Retinal pigment epithelial cell (primary cell): ENCODE measurements at regions not wholly inside any gene's neighbourhood (a gene's known extent, or its start where the extent isn't known, plus 50 kb on each side); places are given as distances from the start of the nearest gene placed in this dataset.

Source experiments
- DNase-seq: peaks from one replicate; pipeline ENCODE4 v3.0.0-alpha.2; 2010; ENCODE audit warnings: low read depth
- H3K4me3 ChIP-seq: 2 replicates; pipeline ENCODE4 v1.5.1; 2011; ENCODE audit warnings: mild to moderate bottlenecking, low read length, control low read depth, moderate library complexity
- TF ChIP-seq, protein P1 (sequence below): conservative IDR thresholded peaks from 2 replicates; pipeline ENCODE4 v1.5.1; 2011; ENCODE audit warnings: low read depth, low read length, control low read depth, inconsistent platforms

DNA sequence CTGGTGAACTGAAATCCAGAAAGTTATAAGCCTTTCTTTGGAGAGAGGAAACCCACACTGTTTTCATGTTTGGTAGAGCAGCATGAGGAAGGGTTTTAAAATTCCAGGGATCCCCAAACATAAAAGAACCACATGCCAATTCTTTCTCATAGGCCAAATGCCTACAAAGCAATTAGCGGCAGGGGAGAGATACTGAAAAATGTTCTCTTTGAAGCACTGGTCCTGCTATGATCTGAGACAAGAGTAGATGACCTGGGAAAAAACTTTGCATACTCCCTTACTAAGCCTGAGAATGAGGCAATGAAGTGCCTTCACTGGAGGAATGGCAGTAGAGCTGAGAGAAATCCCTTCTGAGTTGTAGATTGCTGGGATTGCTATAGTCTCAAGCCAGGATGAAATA is 1261.7 kb downstream of the DSC3 start:
- DNase-seq, result peak; percentile 27
- H3K4me3 ChIP-seq, result no peak overlapping the region
- TF ChIP-seq, protein P1, sequence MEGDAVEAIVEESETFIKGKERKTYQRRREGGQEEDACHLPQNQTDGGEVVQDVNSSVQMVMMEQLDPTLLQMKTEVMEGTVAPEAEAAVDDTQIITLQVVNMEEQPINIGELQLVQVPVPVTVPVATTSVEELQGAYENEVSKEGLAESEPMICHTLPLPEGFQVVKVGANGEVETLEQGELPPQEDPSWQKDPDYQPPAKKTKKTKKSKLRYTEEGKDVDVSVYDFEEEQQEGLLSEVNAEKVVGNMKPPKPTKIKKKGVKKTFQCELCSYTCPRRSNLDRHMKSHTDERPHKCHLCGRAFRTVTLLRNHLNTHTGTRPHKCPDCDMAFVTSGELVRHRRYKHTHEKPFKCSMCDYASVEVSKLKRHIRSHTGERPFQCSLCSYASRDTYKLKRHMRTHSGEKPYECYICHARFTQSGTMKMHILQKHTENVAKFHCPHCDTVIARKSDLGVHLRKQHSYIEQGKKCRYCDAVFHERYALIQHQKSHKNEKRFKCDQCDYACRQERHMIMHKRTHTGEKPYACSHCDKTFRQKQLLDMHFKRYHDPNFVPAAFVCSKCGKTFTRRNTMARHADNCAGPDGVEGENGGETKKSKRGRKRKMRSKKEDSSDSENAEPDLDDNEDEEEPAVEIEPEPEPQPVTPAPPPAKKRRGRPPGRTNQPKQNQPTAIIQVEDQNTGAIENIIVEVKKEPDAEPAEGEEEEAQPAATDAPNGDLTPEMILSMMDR, result no peak

DNA sequence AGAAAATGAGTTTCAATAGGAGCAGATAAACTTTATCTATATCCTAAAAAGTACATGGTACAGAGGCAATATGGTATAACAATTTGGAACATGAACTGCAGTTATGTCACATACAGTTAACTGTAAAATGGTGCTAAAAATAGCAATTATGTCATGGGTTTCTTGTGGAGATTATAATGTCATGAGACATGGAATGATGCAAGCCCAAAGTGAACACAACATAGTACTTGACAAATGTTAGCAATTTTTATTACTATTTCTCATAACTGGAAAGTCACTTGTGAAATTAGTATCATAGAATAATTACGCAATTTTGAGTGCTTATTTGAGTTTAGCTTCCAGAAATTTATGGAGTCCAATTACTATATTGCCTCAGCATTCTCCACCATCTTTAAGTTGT is 1263.4 kb downstream of the DSC3 start:
- TF ChIP-seq, protein P1, result no peak
- H3K4me3 ChIP-seq, result no peak overlapping the region
- peak; percentile 14 for DNase-seq

DNA sequence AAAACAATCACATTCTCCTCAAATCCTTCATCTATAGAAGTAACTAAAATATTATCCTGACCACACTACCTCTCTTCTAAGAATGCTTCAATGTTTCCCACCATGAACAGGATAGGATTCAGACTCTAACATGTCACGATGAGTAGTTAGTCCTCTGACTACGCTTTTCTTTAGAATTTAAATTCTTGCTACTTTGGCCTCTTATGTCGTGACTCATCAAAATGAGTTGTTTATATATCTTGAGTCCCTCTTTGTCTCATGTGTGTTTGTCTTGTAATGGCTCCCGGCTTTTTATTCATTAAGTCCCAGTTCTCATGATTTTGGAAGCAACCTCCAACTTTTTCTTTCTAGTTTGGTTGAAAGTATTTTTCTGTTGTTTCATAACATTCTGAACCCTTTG is 1289.2 kb downstream of the DSC3 start:
- DNase-seq, result no peak
- TF ChIP-seq, protein P1, result no peak
- H3K4me3 ChIP-seq, result no peak overlapping the region

DNA sequence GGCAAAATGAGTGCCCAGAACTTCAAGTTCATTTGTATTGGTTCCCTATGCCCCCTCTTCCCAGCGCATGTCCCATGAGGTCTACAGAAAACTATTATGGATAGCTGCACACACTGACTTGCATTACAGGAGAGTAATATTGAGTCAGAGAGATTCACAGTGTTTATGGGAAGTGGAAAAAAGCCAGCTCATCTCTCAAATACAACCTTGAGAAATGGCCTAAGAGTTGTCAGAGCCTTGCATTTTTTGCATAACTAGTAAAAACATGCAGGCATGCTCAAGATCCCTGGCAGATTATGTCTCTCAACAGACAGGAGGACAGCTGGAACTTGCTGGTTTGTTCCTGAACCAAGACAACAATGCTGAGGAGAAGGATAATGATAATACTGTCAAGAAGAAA is 1292.8 kb downstream of the DSC3 start:
- no peak for DNase-seq
- H3K4me3 ChIP-seq, result no peak overlapping the region
- TF ChIP-seq, protein P1, result no peak

DNA sequence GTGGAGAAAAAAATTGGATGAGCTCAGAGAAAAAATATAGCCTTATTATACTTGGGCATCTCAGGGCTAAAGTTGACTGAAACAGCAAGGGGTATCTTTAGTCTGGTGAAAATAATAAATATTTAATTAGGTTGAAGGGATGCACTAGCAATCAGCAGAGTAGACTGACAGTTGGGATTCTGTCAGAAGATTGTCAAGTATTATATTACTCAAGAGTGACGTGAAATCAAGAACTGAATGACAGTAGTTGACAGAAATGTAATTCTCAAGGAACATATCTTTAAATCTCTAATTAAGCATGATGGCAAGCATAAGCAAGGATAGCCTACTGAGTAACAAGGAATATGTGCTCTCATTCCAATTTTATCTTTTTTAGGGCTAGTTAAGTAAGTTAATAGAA is 1301.1 kb downstream of the DSC3 start:
- TF ChIP-seq, protein P1, result no peak
- no peak overlapping the region for H3K4me3 ChIP-seq
- DNase-seq, result no peak

DNA sequence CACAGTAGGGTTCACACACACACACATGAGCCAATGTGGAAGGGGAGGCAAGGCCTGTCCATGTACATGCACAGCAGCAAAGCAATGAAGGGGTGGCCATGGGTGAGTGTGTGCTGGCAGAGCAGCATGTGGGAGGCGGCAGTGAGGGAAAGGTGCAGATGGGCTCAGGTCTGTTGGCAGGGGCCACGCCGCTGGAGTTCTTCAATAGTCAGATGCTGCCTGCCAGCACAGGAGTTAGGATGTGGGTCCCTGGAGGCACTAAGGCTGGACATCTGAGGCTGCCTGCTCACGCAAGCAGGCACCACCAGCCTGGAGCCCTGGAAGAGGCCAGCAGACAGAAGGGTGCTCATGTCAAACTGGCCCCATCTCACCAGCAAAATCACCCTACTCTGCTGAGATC is 1304.9 kb downstream of the DSC3 start:
- no peak overlapping the region for H3K4me3 ChIP-seq
- TF ChIP-seq, protein P1, result no peak
- no peak for DNase-seq

DNA sequence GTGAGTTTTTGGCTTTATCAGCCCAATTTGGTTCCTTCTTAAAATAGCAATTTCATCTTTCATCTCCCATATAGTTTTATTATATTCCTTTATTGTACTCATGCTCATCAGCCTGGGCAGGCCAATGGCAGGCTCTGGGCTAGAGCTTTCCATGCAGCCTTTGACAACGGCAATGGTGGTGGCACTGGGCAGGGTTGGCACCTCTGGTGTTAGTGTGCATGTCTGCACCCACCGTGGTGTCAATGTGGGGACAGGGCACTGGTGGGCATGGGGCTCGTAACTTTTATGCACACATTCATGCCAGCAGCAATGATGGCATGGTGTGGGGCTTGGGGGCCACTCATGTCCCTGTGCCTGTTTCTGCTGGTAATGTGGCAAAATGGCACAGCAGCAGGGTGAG is 1305.4 kb downstream of the DSC3 start:
- TF ChIP-seq, protein P1, result no peak
- DNase-seq, result no peak
- H3K4me3 ChIP-seq, result no peak overlapping the region
